HL-60 (cell line): ENCODE measurements at regions not wholly inside any gene's neighbourhood (a gene's known extent, or its start where the extent isn't known, plus 50 kb on each side); places are given as distances from the start of the nearest gene placed in this dataset.

Experiments
- DNase-seq, 2 experiments: peaks; one replicate each; pipeline ENCODE4 v3.0.0-alpha.2; 2010 to 2020; ENCODE audit warnings: low read depth in 1 of 2, low spot score in 1 of 2
- H3K27ac ChIP-seq: fragments of 250-450 bp; sonication (Bioruptor Pico); replicated peaks from 2 replicates; pipeline ENCODE4 v1.5.1; 2020; ENCODE audit warnings: mild to moderate bottlenecking, moderate library complexity
- H3K27me3 ChIP-seq: fragments of 250-450 bp; sonication (Bioruptor Pico); 2 replicates; pipeline ENCODE4 v1.5.1; 2021; ENCODE audit warnings: mild to moderate bottlenecking, moderate library complexity; ENCODE audit not compliant: insufficient read depth, poor library complexity, severe bottlenecking
- H3K4me3 ChIP-seq: replicated peaks from 2 replicates; pipeline ENCODE4 v1.5.1; 2011; ENCODE audit warnings: mild to moderate bottlenecking, control low read depth, low read length; ENCODE audit not compliant: insufficient read depth
- GABPA ChIP-seq: IDR thresholded peaks from 2 replicates; pipeline ENCODE4 v1.6.1; 2012; ENCODE audit warnings: low read depth
- POLR2AphosphoS5 ChIP-seq: IDR thresholded peaks from 2 replicates; pipeline ENCODE4 v1.6.1; 2012; ENCODE audit warnings: low read depth
- REST ChIP-seq: IDR thresholded peaks from 2 replicates; pipeline ENCODE4 v1.6.1; 2012; ENCODE audit warnings: low read depth; ENCODE audit not compliant: insufficient replicate concordance
- SPI1 ChIP-seq: IDR thresholded peaks from 2 replicates; pipeline ENCODE4 v1.6.1; 2012; ENCODE audit warnings: low read depth, mild to moderate bottlenecking, borderline replicate concordance
- TF ChIP-seq, protein P1 (sequence below): IDR thresholded peaks from one replicate; pipeline ENCODE4 v1.5.1; 2011; ENCODE audit warnings: low read length, control low read depth, inconsistent platforms; ENCODE audit not compliant: insufficient read depth

DNA sequence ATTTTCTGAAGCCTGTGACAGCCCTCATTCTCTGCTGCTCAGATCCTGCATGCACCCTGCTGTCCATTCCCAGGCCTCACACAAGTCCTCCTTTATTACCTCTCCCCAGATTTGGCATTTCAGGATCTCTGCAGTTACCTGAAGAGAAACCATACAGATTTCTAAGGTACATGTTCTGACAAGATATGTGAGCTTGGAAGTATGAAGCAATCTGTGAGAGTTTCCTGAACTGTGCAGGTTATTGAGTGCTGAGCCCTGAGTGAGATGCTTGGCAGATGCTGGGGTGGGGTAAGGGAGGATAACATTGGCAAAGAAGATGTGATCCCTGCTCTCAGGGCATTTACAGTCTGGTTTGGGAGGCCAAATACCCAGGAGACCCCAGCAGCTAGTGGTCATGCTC, 91.9 kb upstream of the EPCAM start:
- Histone ChIP-seq H3K4me3 (no peak overlapping the region), H3K27me3 (no peaks in the 10 kb centered on the region), H3K27ac (no peak overlapping the region)
- TF ChIP-seq SPI1 (no peak), POLR2AphosphoS5 (no peak), GABPA (no peak), REST (no peak)
- TF ChIP-seq, protein P1, sequence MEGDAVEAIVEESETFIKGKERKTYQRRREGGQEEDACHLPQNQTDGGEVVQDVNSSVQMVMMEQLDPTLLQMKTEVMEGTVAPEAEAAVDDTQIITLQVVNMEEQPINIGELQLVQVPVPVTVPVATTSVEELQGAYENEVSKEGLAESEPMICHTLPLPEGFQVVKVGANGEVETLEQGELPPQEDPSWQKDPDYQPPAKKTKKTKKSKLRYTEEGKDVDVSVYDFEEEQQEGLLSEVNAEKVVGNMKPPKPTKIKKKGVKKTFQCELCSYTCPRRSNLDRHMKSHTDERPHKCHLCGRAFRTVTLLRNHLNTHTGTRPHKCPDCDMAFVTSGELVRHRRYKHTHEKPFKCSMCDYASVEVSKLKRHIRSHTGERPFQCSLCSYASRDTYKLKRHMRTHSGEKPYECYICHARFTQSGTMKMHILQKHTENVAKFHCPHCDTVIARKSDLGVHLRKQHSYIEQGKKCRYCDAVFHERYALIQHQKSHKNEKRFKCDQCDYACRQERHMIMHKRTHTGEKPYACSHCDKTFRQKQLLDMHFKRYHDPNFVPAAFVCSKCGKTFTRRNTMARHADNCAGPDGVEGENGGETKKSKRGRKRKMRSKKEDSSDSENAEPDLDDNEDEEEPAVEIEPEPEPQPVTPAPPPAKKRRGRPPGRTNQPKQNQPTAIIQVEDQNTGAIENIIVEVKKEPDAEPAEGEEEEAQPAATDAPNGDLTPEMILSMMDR, result no peak
- no peak for DNase-seq

DNA sequence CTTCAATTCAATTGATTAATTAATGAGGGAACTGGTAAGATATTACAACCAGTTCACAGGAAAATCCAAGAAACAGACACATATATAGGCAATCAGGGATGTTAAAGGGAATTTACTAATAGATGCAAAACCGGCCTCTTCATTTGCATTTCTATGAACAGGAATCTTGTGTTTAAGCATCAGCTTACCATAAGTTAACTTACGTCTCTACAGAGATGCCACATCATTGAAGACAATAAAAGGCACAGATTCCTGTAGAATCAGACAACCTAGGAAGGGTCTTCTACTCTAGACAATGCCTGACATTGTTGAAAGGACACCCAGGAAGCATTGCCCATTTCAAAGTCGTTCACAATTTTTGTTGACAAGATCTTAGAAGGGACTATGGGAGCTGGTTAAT, 93.0 kb upstream of the EPCAM start:
- H3K4me3 ChIP-seq, result no peak overlapping the region
- TF ChIP-seq, protein P1, result no peak
- TF ChIP-seq POLR2AphosphoS5 (no peak), SPI1 (no peak), GABPA (no peak), REST (no peak)

GRCh38 chr2:47274054-47274782, 94.9 kb upstream of the EPCAM start:
- no peaks in the 10 kb centered on the region for H3K27me3 ChIP-seq
- no peak overlapping the region for H3K4me3 ChIP-seq
- TF ChIP-seq POLR2AphosphoS5 (no peak), SPI1 (no peak), GABPA (no peak), REST (no peak)
- TF ChIP-seq, protein P1, result no peak
- no peak overlapping the region for H3K27ac ChIP-seq
- no peak for DNase-seq

More for the DNA sequence above, 93.0 kb upstream of the EPCAM start:
- DNase-seq, result no peak
- H3K27ac ChIP-seq, result no peak overlapping the region
- H3K27me3 ChIP-seq, result no peaks in the 10 kb centered on the region
